CD4-positive, alpha-beta T cell treated with Interleukin-6 for 4 hours (primary cell): ENCODE measurements at regions not wholly inside any gene's neighbourhood (a gene's known extent, or its start where the extent isn't known, plus 50 kb on each side); places are given as distances from the start of the nearest gene placed in this dataset.
"Not testable (repeated sequence)": the region's sequence is repeated elsewhere in the genome, so short reads cannot be mapped to it uniquely, and the experiment has no call there.

Experiments
- DNase-seq: peaks from one replicate; pipeline ENCODE4 v3.0.0-alpha.2; 2020; ENCODE audit warnings: mixed read lengths

GRCh38 chr3:15903759-15904720, 106.3 kb upstream of the ANKRD28 start:
- DNase-seq: no peak

DNA sequence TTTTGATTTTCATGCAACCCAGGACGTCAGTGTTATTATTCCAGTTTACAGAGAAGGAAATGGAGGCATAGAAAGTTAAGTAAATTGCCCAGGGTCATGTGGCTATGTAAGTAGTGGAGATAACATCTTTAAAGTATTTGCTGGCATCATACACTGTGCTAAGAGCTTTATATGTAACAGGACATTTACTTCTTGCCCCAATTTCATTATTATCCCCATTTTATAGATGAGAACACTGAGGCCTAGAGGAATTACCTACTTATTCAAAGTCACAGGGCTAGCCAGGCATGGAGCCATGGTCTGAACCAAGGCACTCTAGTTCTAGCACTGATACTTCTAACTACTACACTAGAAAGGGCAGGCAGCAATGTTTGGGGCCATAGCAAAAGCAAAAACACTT, 107.3 kb upstream of the ANKRD28 start:
- DNase-seq: no peak

DNA sequence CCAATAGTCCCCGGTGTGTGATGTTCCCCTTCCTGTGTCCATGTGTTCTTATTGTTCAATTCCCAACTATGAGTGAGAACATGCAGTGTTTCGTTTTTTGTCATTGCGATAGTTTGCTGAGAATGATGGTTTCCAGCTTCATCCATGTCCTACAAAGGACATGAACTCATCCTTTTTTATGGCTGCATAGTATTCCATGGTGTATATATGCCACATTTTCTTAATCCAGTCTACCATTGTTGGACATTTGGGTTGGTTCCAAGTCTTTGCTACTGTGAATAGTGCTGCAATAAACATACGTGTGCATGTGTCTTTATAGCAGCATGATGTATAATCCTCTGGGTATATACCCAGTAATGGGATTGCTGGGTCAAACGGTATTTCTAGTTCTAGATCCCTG, 109.6 kb upstream of the ANKRD28 start:
- DNase-seq: not testable (repeated sequence)

- no peak for DNase-seq
These were observed 121.2 kb upstream of the ANKRD28 start for GRCh38 chr3:15918988-15919387.

- DNase-seq: no peak
These were observed 122.2 kb upstream of the ANKRD28 start for GRCh38 chr3:15919971-15920370.

- DNase-seq: no peak
These were observed 126.0 kb upstream of the ANKRD28 start for GRCh38 chr3:15923640-15924405.

DNA sequence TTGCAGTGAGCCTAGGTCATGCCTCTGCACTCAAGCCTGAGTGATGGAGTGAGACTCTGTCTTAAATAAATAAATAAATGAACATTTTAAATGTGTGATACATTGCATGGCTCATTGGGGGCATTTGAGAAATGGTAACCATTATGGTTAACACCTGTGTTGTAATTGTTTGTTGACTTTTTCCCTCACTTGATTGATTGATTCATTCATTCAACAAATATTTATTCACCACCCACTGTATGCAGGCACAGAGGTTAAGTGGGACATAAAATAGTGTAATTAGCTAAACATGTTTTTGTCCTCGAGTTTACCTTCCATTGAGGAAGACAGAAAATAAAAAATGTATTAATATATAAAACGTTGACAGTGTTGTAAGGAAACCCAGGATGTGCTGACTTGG, 127.1 kb upstream of the ANKRD28 start:
- no peak for DNase-seq

GRCh38 chr3:15926871-15927270, 129.1 kb upstream of the ANKRD28 start:
- DNase-seq: no peak

DNA sequence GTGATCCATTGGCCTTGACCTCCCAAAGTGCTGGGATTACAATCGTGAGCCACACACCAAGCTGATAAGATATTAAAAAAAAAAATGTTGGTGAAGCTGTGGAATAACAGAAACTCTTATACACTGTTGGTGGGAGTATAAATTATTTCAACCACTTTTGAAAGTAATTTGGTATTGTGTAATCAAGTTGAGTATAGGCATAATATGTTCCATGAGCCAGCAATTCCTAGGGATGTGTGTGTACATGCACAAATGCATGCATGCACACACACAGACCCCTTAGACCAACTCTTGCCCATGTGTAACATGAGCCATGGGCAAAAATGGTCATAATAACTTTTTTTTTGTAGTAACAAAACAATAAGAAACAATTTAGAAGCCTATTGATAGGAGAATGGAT, 130.2 kb upstream of the ANKRD28 start:
- DNase-seq: no peak

GRCh38 chr3:15929944-15930571, 132.3 kb upstream of the ANKRD28 start:
- DNase-seq: no peak

DNA sequence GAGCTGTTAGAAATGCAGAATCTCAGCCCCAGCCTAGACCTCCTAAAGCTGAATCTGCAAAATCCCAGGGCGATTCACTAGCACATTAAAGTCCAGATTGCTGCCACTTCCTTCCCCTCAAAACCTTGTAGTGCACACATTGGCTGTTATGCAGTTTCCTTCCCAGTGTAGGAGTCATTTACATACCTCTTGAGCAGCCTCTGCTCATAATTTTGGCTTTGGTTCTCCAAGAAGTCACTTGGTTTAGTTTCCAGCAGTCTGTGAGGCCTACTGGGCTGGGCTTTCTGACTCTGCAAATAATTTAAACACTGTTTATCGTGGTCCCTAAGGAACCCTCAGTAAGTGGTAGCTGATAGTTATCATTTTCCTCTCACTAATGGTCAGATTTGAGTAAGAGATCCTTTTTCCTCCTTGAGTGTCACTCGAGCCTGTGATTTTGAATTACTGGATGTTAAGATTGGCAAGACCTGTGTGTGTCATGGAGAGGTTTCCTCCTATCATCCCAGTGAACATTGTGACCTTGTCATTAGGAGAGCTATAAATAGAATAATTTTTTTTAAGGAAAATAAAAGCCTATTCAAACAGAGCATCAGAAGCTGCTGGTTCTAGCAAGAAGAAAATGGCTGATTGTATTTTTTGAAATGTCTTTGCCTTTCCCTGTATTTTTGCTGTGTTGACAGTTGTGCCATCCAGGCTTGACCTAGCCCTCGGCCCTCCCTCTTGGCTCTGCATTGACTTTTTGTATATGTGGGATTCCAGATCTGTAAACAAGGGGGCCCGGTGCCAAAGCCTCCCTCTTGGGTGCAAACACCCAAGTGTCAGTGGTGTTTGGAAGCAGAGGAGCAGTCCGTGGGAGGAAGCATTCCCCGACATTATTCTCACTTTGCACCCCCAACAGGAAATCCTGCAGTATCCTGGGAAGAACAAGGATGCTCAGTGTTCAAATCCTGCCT, 134.8 kb upstream of the ANKRD28 start:
- DNase-seq: no peak

- DNase-seq: no peak
These were observed 135.8 kb upstream of the ANKRD28 start for GRCh38 chr3:15933439-15934139.

DNA sequence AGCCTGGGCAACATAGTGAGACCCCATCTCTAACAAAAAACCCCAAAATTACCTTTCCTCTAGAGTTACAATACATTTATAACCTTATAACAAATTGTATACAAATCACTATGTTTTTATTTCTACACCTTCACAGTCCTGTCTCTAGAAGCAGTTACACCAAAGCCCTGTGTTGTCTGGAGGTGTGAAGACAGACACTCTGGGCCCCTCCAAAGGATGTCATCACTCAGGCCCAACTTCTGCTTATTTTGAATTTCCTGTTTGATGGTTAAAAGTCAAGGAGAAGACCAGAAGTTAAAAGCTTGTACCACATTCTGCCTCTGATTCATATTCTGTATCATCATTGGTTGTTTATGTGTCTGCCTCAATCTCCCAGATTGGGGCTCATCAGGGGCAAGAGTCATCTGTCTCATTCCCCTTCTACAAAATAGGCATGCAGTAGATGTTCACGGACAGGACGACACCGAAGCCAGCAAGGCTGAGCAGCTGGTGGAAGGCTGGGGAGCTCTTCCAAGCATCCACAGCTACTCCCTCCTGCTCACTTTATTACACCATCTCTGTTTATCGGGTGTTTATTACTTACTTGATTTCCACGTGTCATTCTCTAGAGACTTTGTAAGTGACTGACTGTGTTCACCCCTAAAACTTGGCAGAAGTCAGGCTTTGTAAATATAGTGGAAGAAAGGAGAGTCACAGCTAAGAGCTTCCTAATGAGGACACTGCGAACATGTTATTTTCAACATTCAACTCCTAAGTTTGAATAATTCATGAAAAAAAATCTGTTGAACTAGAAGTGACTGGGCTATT, 136.8 kb upstream of the ANKRD28 start:
- DNase-seq: no peak

GRCh38 chr3:15936312-15936711, 138.5 kb upstream of the ANKRD28 start:
- DNase-seq: no peak

DNA sequence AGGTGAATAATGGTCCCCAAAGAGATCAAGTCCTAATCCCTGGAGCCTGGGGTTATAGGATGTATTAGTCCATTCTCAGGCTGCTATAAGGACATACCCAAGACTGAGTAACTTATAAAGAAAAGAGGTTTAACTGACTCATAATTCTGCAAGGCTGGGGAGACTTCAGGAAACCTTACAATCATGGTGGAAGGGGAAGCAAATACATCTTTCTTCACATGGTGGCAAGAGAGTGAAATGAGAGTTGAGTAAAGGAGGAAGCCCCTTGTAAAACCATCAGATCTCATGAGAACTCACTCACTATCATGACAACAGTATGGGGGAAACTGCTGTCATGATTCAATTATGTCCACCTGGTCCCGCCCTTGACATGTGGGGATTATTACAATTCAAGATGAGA, 142.9 kb upstream of the ANKRD28 start:
- DNase-seq: no peak

- not testable (repeated sequence) for DNase-seq
These were observed 143.7 kb upstream of the ANKRD28 start for GRCh38 chr3:15941457-15941856.

GRCh38 chr3:15941958-15942357, 144.2 kb upstream of the ANKRD28 start:
- DNase-seq: no peak

- DNase-seq: no peak
These were observed 144.7 kb upstream of the ANKRD28 start for GRCh38 chr3:15942462-15942861.

- no peak for DNase-seq
These were observed 145.2 kb upstream of the ANKRD28 start for GRCh38 chr3:15942936-15943335.

- no peak for DNase-seq
These were observed 150.6 kb upstream of the ANKRD28 start for GRCh38 chr3:15948388-15948787.
